Esophagus muscularis mucosa (tissue), 3 donors: ENCODE measurements at regions not wholly inside any gene's neighbourhood (a gene's known extent, or its start where the extent isn't known, plus 50 kb on each side); places are given as distances from the start of the nearest gene placed in this dataset.

ENCODE experiments used
- CTCF ChIP-seq, 3 experiments: fragments of 200-600 bp in 2 of 3; fragments of 450-650 bp in 1 of 3; sonication (generic) in 2 of 3; IDR thresholded peaks; one replicate each; pipeline ENCODE4 v1.5.1; 2017 to 2019; ENCODE audit warnings: antibody characterized with exemption in 3 of 3, mild to moderate bottlenecking in 2 of 3, moderate library complexity in 1 of 3
- POLR2A ChIP-seq: fragments of 450-650 bp; IDR thresholded peaks from one replicate; pipeline ENCODE4 v1.6.1; 2017; ENCODE audit warnings: antibody characterized with exemption, moderate library complexity, mild to moderate bottlenecking, low read depth

GRCh38 chr5:143748516-143748915 lies 63.4 kb upstream of the HMHB1 start:
- TF ChIP-seq CTCF (IDR thresholded peaks at IDR 0.05), result no peak
- TF ChIP-seq POLR2A, result no peak
